ENCODE measurements at regions not wholly inside any gene's neighbourhood (a gene's known extent, or its start where the extent isn't known, plus 50 kb on each side); places are given as distances from the start of the nearest gene placed in this dataset.

DNA sequence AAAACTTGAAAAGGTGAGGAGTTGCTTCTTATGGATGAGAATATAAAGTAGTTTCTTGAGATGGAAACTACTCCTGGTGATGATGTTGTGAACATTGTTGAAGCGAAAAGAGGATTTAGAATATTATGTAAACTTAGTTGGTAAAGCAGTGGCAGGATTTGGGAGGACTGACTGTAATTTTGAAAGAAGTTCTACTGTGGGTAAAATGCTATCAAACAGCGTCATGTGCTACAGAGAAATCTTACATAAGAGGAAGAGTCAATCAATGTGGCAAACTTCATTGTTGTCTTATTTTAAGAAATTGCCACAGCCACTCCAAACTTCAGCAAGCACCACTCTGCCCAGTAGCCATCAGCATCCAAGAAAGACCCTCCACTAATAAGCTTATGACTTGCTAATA lies 112.9 kb upstream of the ZEB2 start:
- H2AK5ac ChIP-seq (ENCODE audit: insufficient read length, low read length), result no peak overlapping the region
- H3K9me3 Mint-ChIP-seq, result peaks cover 21 to 22% of the 10 kb centered on the region in 2 experiments; a peak in 4 of 5 replicates
- H4K8ac ChIP-seq (replicated peaks; ENCODE audit: insufficient read length, low read depth, low read length), result no peak overlapping the region
- H3K23ac ChIP-seq (ENCODE audit: insufficient read length, low read depth, low read length), result no peak overlapping the region
- no peak overlapping the region for H3K56ac ChIP-seq (ENCODE audit: insufficient read length, low read depth, low read length)
- no peak overlapping the region for H2AFZ ChIP-seq (ENCODE audit: low read length)
- H2BK120ac ChIP-seq (ENCODE audit: low read depth, low read length, poor library complexity, severe bottlenecking), result no peak overlapping the region
- peaks cover 1 to 7% of the 10 kb centered on the region in 2 experiments; a peak in 3 of 4 replicates for H3K4me1 Mint-ChIP-seq
- no peaks in the 10 kb centered on the region for H4K20me1 ChIP-seq (ENCODE audit: control insufficient read depth, insufficient read depth, insufficient read length)
- H2BK5ac ChIP-seq (ENCODE audit: insufficient read length, low read length), result no peak overlapping the region
- H3K79me1 ChIP-seq (ENCODE audit: insufficient read depth, low read depth, low read length, poor library complexity, severe bottlenecking), result no peaks in the 10 kb centered on the region
- no peak overlapping the region for H3K18ac ChIP-seq (ENCODE audit: insufficient read length, low read depth, low read length)
- no peak overlapping the region for H3K27ac Mint-ChIP-seq
- TF ChIP-seq, protein P1, sequence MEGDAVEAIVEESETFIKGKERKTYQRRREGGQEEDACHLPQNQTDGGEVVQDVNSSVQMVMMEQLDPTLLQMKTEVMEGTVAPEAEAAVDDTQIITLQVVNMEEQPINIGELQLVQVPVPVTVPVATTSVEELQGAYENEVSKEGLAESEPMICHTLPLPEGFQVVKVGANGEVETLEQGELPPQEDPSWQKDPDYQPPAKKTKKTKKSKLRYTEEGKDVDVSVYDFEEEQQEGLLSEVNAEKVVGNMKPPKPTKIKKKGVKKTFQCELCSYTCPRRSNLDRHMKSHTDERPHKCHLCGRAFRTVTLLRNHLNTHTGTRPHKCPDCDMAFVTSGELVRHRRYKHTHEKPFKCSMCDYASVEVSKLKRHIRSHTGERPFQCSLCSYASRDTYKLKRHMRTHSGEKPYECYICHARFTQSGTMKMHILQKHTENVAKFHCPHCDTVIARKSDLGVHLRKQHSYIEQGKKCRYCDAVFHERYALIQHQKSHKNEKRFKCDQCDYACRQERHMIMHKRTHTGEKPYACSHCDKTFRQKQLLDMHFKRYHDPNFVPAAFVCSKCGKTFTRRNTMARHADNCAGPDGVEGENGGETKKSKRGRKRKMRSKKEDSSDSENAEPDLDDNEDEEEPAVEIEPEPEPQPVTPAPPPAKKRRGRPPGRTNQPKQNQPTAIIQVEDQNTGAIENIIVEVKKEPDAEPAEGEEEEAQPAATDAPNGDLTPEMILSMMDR (conservative IDR thresholded peaks at IDR 0.05), result no peak
- no peak overlapping the region for H3K9ac ChIP-seq (ENCODE audit: extremely low read depth, insufficient read length, low read length)
- H3K4ac ChIP-seq (ENCODE audit: low read depth, low read length), result no peak overlapping the region
- no peak overlapping the region for H2BK20ac ChIP-seq (ENCODE audit: low read depth, low read length, poor library complexity, severe bottlenecking)
- 0 out of 2 replicates have a peak, but pooled peaks cover 2% of the 10 kb centered on the region for H3K4me1 ChIP-seq (ENCODE audit: insufficient read depth, low read length)
- H3K27me3 Mint-ChIP-seq (ENCODE audit: low read depth), result peaks cover 1% of the 10 kb centered on the region; the same call in 1 of the 2 replicates
- no peak overlapping the region for H4K91ac ChIP-seq (ENCODE audit: insufficient read length, low read depth, low read length)
- WGBS (ENCODE audit: extremely low coverage, insufficient read length, low lambda C conversion rate), result 100% methylated on average over 1 of the region's 2 CpGs
- H3K4me2 ChIP-seq (ENCODE audit: insufficient read depth, insufficient read length, low read length), result no peak overlapping the region
- H2BK12ac ChIP-seq (ENCODE audit: insufficient read length, low read depth, low read length), result no peak overlapping the region
- no peaks in the 10 kb centered on the region for H3K9me3 ChIP-seq (ENCODE audit: control insufficient read depth, low read depth, low read length)
- no peak overlapping the region for H3K27ac ChIP-seq (ENCODE audit: insufficient read length, low read depth, low read length)
- DNase-seq, result no peak
- H4K5ac ChIP-seq (ENCODE audit: insufficient read length, low read depth, low read length), result no peak overlapping the region
- H3K79me2 ChIP-seq (ENCODE audit: insufficient read depth, low read length), result no peaks in the 10 kb centered on the region
- H3K14ac ChIP-seq (ENCODE audit: insufficient read depth, low read length), result no peak overlapping the region
- no peak overlapping the region for H3T11ph ChIP-seq (ENCODE audit: low read length)
- H2BK15ac ChIP-seq (ENCODE audit: low read depth, low read length), result no peak overlapping the region
- H3K4me3 Mint-ChIP-seq, result no peak overlapping the region
- peaks cover 5 to 18% (median 7%) of the 10 kb centered on the region in 3 experiments; a peak in 6 of 7 replicates for H3K36me3 Mint-ChIP-seq (ENCODE audit: insufficient read depth in 1 of 3, low read depth in 3 of 3)
- no peaks in the 10 kb centered on the region for H3K23me2 ChIP-seq (ENCODE audit: insufficient read length, low read depth, low read length, poor library complexity, severe bottlenecking)
- H3K27me3 ChIP-seq (ENCODE audit: insufficient read depth, low read length), result no peaks in the 10 kb centered on the region
